HuH-7.5 (cell line): ENCODE measurements at regions not wholly inside any gene's neighbourhood (a gene's known extent, or its start where the extent isn't known, plus 50 kb on each side); places are given as distances from the start of the nearest gene placed in this dataset.
"Not testable (repeated sequence)": the region's sequence is repeated elsewhere in the genome, so short reads cannot be mapped to it uniquely, and the experiment has no call there.

Experiments
- DNase-seq: peaks from one replicate; pipeline ENCODE4 v3.0.0; 2011; ENCODE audit warnings: low spot score

DNA sequence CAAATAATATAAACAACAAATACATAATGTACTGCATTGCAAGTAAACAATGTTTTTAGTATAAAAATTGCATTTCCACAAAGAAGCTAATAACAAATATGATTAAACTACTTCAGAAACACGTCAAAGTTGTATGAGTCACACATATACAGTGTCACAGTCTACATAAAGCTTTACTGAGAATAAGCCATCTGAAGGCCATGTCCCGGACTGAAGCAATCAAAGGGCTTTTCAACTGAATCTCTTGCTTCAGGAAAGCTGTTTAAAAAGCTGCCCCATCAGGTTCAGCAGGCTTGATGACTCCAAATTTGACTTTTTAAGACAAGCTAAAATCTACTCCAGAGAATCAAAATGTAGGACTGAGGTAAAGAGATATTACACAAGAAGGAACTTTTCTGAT, 1476.8 kb downstream of the ADGRL3 start:
- DNase-seq, result no peak

DNA sequence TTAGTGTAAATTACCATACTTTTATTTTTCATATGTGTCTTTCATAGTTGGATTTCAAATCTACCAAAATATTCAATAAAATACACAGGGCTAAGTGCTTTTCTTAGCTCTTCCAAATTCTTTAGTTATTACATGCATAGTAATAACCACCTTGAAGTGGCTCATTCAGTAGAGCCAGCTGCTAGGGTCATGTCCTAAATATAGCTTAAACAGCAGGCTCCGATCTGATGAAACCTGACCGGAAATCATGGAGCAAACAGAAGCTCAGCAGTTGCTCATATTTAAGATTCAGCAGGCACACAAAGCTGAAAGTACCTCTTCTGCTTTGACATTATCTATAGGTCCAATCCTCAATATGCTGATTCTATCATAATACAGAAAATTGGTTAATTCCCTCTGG, 1470.4 kb downstream of the ADGRL3 start:
- no peak for DNase-seq

DNA sequence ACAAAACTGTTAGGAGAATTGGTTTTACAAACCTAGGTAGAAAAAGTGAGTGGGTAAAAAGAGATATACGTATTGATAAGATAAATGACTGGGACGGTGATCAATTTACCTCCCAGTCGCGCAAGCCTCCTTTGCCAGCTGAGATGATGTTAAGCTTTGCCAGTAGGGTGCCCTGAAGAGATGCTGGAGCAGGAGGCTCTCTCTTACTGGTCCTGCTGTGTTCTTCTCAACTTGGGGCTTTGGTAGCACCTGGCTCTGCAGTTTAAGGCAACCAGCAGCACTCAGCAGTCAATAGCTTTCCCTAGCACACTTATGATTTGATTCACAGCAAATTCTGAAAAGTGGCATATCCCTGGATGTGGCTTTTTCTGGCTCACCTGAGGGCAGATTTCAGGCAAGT, 1461.7 kb downstream of the ADGRL3 start:
- no peak for DNase-seq

DNA sequence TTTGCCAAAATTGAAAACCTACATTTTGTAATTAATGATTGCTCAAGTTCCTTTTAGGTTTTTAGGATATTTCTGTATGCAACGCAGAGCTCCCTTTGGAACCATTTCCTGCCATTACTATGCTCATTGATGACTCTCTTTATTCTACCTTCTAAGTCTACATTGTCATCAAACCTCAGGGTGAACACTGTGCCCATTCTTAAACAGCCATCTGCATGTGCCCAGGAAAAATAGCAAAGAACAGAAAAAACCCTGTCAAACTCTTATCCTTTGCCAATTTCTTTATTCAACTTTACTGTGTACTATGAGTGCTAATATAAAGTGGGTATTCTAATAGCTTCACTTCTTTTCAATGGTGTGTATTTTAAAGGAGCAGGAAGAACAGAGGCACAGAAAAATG, 1455.9 kb downstream of the ADGRL3 start:
- no peak for DNase-seq

DNA sequence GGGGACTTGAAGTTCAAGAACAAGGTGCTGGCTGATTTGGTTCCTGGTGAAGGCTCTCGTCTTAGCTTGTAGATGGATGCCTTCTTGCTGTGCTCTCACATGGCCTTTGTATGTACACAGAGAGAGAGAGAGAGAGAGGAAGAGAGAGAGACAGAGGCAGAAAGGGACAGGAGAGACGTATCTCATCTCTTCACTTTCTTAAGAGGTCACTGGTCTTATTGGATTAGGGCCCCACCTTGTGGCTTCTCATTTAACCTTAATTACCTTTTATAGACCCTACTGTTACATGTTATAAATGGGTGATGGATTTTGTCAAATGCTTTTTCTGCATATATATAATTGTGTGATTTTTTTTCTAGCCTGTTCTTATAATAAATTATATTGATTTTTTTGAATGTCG, 1444.2 kb downstream of the ADGRL3 start:
- no peak for DNase-seq

DNA sequence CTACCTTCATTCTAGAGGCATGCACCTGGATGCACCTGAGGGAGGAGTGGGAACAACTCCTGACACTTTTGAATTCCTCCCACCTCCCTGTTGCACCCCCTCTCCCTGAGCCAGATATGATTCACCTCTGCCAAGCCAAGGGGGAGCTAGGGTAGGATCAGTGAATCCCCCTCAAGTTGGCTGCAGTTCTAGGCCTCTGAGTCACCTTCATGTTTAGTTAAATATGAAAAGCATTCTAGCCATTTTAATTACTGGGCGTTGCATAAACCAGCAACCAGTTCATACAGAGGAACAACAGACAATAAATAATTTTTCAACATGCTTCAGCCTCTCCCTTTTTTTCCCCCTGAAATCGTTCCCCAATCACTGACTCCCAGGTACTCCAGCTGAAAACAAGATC, 1440.2 kb downstream of the ADGRL3 start:
- no peak for DNase-seq

DNA sequence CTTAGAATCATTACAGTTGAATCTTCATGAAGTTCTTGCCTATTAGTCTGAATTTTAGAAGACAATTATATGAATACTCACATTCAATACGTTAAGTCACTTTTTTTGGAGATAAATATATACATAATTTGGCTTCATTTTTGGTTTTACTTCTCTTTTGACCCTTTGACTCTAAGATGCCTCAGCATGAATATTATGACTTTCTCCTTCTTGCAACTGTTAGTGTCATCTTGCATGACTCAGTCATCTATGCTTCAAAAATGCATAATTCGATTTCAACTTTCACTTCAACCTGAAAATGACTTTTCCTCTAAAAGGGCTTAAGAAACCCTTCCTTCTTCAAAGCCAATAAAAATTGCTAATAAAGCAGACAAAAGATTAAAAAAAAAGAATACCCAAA, 1427.5 kb downstream of the ADGRL3 start:
- no peak for DNase-seq

DNA sequence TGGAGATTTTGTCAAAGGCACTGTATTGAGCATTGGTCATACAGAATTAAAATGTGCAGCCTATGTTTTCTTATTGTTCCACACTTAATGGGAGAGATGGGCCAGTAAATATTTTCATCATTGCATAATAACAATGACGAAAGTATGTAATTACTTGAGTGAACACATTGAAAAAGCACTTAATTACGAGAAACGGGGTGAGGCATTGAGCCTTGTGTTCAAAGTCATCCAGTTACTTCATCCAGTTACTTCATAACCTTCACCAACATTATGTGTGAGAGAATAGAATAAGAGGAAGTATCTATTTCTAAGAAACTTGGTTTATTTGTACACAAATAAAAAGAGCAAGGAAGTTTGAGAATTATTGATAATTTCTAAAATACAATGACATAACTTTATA, 1427.0 kb downstream of the ADGRL3 start:
- no peak for DNase-seq

DNA sequence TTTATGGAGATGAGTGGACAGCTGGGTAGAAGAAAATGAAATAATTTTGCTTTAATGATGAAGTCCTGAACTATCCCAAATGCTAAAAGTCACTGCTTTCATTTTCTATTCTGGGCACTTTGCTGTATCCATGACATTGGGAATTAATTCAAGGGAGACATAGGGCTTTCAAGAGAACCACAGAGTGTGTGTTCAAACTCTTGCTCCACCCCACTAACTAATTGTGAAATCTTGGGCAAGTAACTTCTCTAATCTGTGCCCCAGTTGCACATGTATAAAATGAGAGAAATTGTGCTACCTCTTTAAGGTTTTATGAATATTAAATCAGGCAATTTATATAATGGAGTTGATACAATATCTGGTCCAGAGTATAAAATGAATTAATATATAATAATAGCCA, 1422.0 kb downstream of the ADGRL3 start:
- DNase-seq, result no peak

DNA sequence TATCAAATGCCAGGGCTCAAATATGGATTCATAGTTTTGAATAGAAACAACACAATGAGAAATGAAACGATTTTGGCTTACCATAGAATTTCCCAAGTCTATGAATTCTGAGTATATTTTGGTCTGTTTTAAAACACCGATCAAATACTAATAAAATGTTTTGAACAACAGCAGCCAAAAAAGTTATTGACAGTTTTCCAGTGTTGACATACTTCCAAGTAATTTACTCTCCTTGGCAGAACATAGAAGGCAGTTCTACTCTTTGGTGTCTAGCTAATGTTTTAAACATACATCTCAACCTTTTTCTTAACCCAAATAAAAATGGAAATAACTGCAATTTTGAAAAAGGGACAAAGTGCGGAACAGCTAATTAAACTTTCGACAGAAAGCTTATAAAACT, 1419.8 kb downstream of the ADGRL3 start:
- no peak for DNase-seq

DNA sequence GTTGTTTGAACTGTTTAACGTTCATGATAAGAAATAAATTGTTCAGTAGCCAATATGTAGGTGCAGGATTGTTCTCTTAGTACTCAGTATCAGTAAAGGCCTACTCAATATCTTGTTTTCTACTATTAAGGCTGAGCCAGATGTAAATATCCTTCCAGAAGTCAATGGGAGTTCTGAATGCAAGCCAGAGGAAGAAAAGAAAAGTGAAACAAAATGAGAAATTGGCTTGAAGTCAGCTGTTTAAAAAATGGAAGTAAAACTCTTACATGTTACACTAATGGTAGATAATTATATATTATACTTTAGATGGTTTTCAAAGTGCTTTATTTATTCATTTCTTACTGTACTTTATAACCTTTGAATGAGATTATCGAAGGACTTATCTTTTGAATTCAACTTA, 1417.9 kb downstream of the ADGRL3 start:
- DNase-seq, result no peak

DNA sequence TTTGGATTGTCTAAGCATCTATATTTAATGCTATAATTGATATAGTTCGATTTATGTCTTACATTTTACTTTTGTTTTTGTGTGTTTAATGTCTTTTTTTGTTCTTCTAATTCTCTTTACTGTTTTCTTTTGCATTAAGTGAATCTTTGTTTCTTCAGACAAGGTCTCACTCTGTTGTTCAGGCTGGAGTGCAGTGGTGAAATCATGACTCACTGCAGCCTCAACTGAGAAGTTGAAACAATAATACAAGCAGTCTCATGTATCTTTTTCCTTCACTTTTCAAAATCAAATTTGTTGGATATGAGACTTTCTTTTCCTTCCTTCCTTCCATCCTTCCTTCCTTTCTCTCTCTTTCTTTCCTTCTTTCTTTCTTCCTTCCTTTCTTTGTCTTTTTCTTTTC, 1401.6 kb downstream of the ADGRL3 start:
- no peak for DNase-seq

DNA sequence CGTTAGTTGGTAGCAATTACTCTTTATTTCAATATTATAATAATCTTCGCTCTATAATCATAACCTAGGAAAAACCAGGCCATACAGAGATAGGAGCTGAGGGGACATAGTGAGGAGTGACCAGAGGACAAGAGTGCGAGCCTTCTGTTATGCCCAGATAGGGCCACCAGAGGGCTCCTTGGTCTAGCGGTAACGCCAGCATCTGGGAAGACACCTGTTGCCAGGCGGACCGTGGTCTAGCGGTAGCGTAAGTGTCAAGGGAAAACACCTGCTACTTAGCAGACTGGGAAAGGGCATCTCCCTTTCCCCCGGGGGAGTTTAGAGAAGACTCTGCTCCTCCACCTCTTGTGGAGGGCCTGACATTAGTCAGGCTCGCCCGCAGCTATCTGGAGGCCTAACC, 1395.1 kb downstream of the ADGRL3 start:
- not testable (repeated sequence) for DNase-seq

DNA sequence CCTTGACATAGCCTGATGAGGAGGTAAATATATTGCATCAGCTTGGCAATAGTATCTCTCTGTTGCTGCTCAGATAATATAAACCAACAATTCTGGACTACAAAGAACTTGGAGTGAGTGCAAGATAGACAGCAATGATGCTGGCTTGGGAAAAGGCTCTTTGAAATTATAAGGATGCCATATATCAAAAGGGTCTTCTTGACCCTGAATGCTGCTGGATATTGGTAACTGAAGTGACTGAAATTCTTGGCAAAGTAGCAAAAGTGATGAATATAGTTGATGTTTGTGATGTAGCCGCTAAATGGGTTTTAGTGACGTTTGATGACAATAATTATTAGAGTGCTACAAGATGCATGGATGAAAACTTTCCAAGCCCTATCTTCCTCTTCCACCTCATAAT, 1391.6 kb downstream of the ADGRL3 start:
- DNase-seq, result no peak

DNA sequence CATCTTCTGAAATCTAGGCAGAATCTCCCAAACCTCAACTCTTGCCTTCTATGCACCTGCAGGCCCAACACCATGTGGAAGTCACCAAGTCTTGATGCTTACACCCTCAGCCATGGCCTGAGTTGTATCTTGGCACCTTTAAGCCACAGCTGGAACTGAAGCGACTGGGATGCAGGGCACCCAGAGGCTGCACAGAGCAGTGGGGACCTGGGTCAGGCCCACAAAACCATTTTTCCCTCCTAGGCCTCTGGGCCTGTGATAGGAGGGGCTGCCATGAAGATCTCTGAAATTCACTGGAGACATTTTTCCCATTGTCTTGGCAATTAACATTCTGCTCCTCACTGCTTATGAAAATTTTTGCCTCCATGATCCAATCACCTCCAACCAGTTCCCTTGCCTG, 1388.5 kb downstream of the ADGRL3 start:
- DNase-seq, result no peak

DNA sequence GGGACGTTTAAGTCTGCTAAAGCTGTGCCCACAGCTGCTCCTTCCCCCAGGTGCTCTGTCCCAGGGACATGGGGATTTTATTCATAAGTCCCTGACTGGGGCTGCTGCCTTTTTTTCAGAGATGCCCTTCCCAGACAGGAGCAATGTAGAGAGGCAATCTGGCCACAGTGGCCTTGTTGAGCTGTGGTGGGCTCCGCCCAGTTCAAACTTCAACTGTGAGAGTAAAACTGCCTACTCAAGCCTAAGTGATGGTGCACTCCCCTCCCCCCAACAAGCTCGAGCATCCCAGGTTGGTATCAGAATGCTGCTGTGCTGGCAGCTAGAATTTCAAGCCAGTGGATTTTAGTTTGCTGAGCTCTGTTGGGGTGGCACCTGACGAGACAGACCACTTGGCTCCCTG, 1371.4 kb downstream of the ADGRL3 start:
- no peak for DNase-seq

DNA sequence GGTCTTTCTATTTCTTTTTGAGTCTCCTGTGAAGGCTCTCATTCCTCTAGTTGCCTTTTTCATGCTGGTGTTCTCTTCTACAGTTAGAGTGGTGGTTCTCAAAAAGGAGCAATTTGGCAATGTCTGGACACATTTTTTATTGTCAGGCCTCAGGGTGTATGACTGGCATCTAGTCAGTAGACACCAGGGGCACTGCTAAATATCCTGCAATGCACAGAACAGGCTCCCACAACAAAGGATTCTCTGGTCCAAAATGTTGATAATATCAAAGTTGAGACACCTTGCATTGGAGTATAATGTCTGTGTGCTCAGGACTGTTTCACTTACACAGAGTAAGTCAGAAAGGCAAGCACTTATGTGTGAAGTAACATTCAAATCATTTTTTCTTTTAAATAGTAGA, 1360.7 kb downstream of the ADGRL3 start:
- no peak for DNase-seq

DNA sequence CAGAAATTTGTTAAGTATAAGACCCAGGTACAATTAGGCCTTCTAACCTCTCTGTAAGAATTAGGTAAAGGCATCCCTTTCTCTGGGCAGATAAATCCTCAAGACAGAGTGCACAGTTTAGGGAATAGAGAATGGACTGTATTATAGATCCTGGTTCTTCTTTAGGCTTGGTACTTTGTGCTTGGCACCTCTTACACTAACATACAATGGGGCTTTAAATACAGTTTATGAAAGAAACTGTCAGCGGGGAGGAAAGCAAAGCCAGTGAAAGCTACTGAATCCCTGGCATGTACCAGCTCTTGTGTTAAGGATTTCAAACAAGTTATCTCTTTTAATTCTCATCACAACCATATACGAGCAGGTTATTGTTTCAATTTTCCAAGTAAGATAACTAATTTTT, 1350.0 kb downstream of the ADGRL3 start:
- DNase-seq, result no peak

DNA sequence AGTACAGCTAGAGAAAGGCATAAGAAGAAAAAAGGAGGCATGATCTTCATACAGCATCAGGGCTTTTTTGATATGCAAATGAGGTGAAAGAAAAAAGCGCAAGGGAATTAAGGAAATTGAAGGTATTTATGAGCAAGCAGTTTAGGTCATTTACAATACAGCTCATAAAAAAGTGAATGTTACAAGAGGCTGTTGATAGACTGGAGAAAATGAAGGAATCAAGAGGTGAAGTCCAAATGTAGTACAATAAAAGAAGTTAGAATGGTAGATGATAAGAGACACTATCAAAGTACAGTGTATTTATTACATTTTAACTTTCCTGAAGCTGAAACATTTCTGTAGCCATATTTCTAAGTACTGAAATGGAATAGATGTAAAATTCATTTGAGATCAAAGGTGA, 1349.5 kb downstream of the ADGRL3 start:
- DNase-seq, result no peak

DNA sequence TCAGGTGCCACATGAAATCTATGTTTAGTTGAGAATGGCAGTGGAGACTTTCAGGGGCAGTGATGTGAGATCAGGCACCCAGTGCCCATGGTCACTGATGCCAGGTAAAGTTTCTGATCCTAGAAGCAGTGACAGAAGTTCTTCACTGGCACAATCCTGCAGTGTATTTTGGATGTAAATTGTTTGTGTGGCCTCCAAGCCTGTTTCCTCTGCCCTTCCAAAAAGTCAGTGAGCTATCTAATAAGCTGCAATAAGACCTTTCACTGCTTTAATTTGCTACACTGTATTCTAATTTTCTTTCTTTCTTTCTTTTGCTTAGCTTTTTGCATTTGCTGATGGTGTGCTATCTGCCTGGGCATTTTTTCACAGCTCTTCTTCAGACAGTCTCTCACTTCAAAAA, 1348.6 kb downstream of the ADGRL3 start:
- no peak for DNase-seq

DNA sequence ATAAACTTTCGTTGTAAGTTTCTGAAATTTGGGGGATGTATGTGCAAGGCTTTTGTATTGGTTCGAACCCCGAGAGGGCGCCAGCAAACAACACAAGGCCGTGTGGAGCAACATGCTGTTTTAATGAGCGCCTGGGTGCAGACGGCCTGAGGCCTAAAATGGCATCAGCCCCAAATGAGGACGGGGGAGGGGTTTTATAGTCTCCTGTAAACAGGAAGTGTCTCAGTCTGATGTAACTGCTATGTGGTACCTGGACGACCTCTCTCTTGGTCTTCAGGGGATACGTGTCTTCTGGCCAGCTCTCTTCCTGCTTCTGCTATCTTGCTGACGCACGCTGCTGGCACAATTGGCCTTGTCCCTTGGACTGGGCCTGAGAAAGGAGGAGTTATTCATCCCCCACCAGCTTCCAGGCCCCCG, 1348.0 kb downstream of the ADGRL3 start:
- no peak for DNase-seq

DNA sequence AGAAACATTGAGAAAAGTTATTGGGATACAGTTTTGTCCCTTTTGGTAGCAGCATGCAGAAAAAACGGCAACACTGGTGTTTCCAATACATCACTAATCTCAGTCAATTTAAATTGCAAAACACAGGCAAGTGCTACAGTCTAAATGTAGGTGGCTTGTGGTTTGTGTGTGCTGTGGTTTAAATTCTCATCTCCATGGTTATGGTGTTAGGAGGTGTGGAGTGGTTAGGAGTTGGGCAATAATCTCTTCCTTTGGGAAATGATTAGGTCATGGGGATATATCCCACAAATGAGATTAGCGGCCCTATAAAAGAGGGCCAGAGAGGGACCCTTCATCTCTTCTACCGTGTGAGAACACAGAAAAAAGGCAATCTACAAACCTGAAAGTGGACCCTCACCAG, 1344.3 kb downstream of the ADGRL3 start:
- no peak for DNase-seq

DNA sequence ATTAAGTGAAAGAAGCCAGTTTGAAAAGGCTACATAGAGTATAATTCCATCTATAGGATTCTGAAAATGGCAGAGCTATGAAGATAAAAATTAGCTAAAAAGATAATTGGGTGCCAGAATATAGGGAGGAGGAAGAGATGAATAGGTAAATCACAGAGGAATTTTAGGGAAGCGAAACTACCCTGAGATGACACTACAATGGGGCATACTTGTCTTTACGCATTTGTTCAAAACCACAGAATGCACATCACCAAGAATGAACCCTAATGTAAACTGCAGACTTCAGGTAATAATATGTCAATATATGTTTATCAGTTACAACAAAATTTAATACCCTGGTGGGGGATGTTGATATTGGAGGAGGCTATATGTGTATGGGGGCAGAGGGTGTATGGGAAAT, 1342.9 kb downstream of the ADGRL3 start:
- DNase-seq, result no peak

DNA sequence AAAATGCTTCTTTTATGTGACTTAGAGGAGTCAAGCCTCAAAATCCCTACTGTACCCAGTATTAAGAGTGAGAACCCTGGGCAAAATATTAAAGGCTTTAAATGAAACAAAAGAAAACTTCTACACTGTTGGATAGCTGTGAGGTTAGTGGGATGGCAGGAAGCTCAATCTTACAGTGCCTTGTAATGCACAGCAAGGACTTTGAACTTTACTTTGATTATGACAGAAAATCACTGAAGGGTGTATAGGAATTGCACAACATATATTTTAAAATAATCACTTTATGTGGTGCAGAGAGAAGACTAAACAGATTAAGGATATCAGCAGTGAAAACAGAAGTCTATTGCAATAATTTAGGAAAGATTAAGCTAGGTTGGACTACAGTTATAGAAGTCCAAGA, 1333.4 kb downstream of the ADGRL3 start:
- DNase-seq, result no peak

DNA sequence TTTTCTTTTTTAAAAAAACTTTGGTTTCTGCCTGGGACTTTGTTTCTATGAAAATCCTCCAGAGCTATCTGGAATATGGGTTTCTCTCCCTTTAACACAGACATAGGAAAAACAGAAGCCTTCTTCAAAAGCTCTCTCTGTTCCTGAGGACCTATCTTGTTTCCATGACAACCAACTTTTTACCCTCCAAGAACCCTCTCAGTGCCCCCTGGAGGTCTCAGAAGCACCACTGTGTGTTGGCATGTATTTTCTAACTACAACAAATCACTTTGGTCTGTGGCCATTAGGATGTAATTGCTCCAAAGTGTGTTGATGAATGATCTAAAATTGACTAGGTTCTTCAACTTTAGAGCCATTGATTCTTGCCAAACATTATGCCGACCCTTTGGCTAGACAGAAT, 1331.6 kb downstream of the ADGRL3 start:
- DNase-seq, result no peak
